ENCODE measurements at regions not wholly inside any gene's neighbourhood (a gene's known extent, or its start where the extent isn't known, plus 50 kb on each side); places are given as distances from the start of the nearest gene placed in this dataset.

DNA sequence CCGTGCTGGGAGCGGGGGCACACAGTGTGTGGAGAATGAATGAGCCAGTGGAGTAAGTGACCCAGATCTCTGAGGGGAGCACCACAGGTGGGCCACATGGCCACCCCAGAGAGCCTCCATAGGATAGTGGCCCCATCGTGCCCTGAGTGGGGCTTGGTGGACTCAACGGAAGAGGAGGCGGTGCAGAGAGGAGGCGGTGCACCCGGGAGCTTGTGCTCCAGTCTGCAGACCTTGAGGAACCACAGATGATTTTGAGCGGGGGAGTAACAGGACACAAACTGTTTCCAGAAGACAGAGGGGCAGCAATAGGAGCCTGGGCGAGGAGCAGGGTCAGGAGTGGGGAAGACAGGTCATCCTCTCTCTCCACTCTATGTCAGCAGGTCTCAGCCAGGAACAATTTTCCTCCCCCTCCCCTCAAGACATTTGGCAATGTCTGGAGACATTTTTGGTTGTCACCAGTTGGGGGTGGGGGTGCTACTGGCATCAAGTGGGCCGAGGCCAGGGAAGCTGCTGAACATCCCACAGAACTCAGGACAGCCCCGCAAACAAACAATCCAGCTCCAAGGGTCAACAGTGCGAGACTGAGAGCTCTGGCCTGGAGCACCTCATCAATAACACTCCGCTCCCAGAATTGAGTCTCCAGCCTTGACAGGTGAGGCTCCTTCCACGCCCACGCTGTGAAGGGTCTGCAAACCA is 182.2 kb downstream of the USP12 start:
- no peak for DNase-seq

GRCh38 chr13:26988059-26988769 is 183.4 kb downstream of the USP12 start:
- DNase-seq: no peak

DNA sequence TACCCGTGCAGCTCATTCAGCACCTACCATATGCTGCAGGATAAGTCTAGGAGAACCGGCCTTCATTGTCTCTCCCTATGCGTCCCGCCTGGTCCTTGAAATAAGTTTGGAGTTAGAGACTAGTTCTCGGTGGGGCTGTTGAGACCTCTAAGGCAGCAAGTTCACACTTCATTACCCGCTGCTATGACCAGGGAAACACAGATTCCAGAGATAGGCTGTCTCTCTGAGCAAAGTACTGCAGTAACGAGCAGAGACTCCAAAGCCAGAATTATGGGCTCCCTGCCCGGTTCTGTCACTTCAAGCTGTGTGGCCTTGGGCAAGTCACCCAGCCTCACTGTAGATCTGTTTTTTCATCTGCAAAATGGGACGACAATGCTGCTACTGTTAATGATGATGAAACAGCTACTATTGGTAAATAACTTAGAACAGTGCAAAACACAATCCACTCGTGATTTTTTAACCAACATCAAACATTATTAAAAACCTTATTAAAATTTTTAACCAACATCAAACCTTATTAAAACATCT is 184.1 kb downstream of the USP12 start:
- DNase-seq: no peak

- peak; percentile 79 for DNase-seq
Measured at GRCh38 chr13:26985285-26985878, 186.2 kb downstream of the USP12 start.

DNA sequence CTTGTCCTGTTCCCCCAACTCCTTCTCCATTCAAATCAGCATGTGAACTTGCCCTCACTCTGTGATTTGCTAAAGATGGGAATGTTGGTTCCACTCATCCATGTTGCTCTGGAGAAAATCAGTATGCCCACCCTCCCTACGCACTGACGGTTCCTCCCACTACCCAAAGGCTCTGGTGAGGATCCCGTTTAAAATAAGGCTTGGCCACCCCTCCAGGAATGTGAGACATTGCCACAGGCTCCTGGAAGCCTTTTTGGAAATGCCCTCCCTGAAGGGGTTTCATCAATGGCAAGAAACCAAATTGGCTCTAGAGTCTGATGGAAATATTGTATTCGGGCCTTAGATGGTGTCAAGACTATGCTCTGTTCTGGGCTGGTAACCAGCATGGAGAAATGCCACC is 187.3 kb downstream of the USP12 start:
- no peak for DNase-seq

GRCh38 chr13:26983543-26984320 is 187.9 kb downstream of the USP12 start:
- no peak for DNase-seq

DNA sequence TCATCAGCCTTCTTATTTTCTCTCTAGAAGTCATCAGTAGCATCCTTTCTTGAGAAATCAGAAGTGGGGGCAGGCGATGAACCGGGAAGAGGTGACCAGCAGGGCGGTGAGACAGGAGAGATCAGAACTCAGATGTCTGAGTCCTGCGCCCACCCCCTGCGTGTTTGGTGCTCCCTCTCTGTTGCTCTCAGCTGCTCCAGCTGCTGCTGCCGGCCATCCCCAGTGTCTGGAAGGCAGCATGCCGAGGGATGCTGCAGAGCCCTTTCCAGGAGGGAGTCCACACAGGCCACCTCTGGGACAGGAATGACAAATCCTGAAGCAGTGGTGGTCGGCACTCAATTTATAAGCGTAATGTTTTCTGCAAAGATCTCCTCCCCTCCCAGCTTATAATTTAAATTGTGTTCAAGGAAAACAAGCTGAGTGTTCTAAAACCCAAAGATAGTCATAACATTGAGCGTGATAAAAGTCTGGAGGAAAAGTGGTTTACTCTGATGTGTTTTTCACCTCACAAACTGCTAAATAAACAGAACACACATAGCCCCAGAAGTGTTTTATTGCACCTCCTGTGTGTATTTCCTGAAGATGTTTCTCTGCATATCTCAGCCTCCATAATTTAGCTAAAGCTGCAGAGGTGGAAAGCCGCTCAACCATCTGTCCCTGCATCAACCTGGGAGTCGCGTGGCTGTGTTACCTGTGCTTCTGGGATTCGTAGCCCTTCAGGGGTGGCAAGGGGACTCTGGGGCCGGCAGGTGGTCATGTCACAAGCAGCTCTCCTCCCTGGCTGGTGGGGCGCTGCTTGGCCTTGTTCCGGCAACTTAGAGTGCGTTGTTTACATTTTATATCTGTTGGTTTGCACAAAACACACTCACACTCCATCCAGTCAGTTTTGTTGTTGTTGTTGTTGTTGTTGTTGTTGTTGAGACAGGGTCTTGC is 191.2 kb downstream of the USP12 start:
- no peak for DNase-seq

DNA sequence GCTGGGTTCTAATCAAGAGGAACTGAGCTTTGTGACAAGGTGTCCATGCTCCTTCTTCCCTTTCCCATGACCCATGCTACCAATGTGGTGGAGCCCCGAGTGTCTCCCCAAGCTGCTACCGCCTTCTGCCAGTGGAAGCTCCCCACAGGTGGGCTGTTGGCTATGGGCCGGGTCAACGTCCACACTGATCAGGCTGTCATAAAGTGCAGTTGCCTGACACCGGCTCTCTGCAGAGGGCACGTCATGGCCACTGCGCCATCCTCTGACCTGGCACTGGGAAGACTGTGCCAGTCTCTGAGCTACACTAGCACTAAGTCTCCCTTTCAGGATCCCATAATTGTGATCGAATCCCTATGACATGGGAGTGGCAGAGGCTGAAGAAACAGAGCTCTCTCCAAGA is 192.3 kb downstream of the USP12 start:
- DNase-seq: no peak

- DNase-seq: no peak
Measured at GRCh38 chr13:26978081-26978860, 193.3 kb downstream of the USP12 start.

GRCh38 chr13:26977541-26977940 is 194.1 kb downstream of the USP12 start:
- DNase-seq: no peak

- DNase-seq: no peak
Measured at GRCh38 chr13:26976313-26976712, 195.3 kb downstream of the USP12 start.

GRCh38 chr13:26973946-26974345 is 197.7 kb downstream of the USP12 start:
- DNase-seq: no peak

GRCh38 chr13:26973295-26973694 is 198.3 kb downstream of the USP12 start:
- DNase-seq: no peak

DNA sequence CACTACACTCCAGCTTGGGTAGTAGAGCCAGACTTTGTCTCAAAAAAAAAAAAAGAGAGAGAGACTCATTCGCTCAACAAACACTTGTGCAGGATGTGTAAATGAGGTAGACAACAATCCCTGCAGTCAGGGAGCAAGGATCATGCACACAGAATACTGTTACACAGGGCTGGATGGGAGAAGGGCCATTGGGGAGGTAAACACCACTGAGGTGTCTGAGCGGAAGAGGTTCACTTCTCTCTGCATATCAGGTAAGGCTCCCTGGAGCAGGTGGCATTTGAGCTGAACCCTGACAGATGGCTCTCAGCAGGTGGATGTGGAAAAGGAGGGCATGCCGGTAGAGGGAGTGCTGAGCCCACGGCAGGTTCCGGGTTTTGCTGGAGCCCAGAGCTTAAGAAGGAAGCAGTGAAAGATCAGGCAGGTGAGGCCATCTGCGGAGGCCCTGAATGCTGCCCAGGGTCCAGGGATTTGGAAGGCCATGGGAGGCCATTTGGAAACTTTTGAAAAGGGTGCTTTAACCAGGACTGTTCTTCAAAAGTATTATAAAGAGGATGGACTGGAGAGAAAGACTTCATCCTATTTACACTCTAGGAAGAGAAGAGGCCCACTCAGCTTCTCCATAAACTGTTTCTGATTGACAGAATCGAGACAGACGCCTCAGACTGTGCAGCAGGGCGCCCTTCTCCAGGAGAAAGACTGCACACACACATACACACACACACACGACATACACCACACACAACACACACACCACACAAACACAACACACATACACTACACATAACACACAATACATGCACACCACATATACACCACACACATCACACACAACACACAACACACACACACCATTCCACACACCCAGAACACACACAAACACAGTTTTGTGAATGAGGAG is 199.4 kb downstream of the USP12 start:
- DNase-seq: peak; percentile 87

GRCh38 chr13:26968431-26969341 is 202.9 kb downstream of the USP12 start:
- no peak for DNase-seq

DNA sequence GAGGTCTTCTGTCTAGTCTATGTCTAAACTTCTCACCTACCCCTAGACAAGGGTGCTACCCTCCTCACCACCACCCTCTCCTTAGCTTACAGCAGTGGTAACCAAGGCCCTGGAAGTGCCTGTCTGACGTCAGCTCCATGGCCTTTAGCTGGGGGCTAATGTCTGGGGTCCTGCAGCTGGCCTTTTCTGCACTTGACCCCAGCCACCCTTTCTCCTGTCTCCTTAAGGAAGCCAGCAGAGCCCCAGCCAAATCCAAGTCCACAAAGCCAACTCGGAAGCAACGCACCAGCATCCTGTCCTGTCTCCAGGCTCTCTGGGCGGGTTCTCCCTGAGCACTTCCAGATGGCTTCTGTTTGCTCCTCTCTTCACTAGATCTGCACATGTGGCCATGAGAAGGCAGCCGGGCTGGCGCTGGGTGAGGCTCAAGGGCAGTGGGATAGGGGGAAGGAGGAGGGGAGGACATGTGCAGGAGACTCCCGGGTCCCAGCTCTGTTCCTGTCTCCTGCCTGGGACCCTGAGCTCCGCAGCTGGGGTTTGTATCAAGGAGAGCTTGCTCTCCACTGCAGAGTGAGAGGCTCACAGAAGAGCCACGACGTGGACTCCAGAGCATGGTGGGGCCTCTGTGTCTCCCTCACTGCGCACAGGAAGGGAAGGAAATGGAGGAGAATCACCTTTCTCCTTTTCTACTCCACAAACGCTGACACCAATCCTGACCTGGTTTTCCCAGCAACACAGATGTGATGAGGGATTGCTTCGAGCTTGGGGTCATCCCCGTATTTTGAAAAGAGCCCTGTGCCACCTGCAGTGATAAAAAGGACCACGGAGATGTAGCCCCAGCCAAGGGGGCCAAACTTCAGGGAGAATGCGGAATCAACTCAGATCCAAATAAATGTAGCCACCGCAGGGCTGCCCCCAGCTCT is 204.2 kb downstream of the USP12 start:
- peak; percentile 43 for DNase-seq

DNA sequence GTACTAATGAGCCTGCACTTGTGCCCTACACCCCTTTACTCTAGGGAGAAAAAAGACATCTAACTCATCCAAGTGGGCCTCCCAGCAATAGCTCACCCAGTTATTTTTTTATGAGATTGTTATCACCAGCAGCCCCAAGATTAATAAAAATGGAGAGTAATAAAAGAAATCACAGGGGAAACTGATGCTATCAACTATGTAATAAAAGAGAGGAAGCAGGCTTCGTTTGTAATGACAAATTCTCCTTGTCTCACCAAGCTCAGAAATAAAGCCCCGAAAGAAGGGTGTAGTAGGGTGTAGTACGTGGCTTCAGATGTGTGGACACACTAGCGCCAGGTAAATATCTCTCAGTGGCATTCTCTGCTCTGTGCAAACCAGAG is 204.9 kb downstream of the USP12 start:
- DNase-seq: peak; percentile 59

Measured in NCI-H1092 treated with DMSO at 0.1 percent for 48 hours (cell line).